Stimulated activated CD8-positive, alpha-beta memory T cell treated with anti-CD3 and anti-CD28 coated beads, Interleukin-15, amount 100 ng/mL, for 48 hours (primary cell): ENCODE measurements at regions not wholly inside any gene's neighbourhood (a gene's known extent, or its start where the extent isn't known, plus 50 kb on each side); places are given as distances from the start of the nearest gene placed in this dataset.
A peak's percentile ranks its signal among the peaks of the same experiment; 100 is the strongest.
"Not testable (repeated sequence)": the region's sequence is repeated elsewhere in the genome, so short reads cannot be mapped to it uniquely, and the experiment has no call there.

Experiments used
- DNase-seq, 2 donors: peaks; one replicate each; pipeline ENCODE4 v3.0.0-alpha.2; 2020; ENCODE audit warnings: low read depth in 2 of 2

GRCh38 chr10:26621243-26621888, 76.1 kb upstream of the PDSS1 start:
- no peak for DNase-seq

GRCh38 chr10:26621889-26622711, 75.4 kb upstream of the PDSS1 start:
- peak; percentile 3 to 14 for DNase-seq

- no peak for DNase-seq
These were observed 74.6 kb upstream of the PDSS1 start for GRCh38 chr10:26622891-26623290.

DNA sequence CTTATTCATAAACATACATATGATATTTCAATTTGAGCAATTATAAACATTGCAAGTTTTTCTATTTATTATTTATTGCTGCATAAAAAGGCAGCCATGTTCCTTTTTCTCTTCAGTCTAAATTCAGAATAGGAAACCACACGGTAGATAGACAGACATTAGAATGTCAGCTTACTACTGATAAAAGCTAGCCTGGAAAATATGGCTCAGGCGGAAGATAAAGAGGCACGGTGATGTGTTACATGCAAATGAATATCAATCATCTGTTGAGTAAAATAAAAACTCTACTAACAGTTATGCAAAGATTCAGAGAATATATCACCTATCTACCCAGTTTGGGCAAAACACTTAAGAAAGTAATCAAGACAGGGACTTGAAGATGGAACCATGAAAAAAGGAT, 73.5 kb upstream of the PDSS1 start:
- no peak for DNase-seq

- DNase-seq = no peak
These were observed 71.4 kb upstream of the PDSS1 start for GRCh38 chr10:26626066-26626465.

DNA sequence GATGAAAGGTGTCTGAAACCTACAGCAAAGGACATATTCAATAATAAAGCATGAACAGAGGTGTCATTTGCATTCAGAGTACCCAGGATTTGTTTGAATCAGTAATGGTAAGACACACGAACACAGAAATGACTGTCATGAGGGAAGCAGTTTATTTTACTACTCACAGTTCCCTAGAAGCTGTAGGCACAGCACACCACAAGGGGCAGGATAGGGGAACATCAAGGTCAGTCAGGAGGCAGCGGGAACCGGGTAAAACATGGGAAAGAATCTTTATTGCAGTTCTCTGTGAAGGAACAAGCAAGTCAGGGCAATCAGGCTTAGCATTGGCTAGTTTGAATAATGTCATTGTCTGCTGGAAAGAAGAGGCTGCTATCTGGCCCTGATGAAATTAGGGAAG, 70.2 kb upstream of the PDSS1 start:
- no peak for DNase-seq

DNA sequence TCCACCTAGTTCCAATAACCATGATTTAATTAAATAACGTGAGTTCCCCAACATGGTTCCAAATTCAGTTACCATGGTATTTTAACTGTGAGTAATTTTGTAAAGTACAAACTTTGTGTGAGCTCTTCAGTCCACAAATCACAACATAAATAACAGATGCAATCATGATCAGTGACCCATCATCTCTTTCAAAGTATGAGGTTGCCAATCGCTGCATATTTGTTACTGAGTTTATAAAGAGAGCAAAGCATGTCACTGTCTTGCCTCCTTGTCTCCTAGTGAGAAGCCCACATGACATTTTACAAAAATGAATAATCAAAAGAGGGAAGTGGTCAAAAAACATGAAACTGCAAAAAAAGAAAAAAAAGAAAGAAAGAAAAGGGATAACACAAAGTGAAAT, 69.1 kb upstream of the PDSS1 start:
- DNase-seq = no peak

DNA sequence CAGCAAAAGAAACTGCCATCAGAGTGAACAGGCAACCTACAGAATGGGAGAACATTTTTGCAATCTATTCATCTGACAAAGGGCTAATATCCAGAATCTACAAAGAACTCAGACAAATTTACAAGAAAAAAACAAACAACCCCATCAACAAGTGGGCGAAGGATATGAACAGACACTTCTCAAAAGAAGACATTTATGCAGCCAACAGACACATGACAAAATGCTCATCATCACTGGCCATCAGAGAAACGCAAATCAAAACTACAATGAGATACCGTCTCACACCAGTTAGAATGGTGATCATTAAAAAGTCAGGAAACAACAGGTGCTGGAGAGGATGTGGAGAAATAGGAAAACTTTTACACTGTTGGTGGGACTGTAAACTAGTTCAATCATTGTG, 65.3 kb upstream of the PDSS1 start:
- not testable (repeated sequence) for DNase-seq

DNA sequence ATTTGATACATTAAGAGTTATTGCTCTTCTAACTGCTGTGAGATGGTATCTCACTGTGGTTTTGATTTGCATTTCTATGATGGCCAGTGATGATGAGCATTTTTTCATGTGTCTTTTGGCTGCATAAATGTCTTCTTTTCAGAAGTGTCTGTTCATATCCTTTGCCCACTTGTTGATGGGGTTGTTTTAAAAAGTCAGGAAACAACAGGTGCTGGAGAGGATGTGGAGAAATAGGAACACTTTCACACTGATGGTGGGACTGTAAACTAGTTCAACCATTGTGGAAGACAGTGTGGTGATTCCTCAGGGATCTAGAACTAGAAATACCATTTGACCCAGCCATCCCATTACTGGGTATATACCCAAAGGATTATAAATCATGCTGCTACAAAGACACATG, 63.4 kb upstream of the PDSS1 start:
- DNase-seq = not testable (repeated sequence)

GRCh38 chr10:26637521-26638275, 59.8 kb upstream of the PDSS1 start:
- no peak for DNase-seq

- no peak for DNase-seq
These were observed 57.1 kb upstream of the PDSS1 start for GRCh38 chr10:26640391-26640790.

- no peak for DNase-seq
These were observed 54.4 kb upstream of the PDSS1 start for GRCh38 chr10:26642896-26643653.

DNA sequence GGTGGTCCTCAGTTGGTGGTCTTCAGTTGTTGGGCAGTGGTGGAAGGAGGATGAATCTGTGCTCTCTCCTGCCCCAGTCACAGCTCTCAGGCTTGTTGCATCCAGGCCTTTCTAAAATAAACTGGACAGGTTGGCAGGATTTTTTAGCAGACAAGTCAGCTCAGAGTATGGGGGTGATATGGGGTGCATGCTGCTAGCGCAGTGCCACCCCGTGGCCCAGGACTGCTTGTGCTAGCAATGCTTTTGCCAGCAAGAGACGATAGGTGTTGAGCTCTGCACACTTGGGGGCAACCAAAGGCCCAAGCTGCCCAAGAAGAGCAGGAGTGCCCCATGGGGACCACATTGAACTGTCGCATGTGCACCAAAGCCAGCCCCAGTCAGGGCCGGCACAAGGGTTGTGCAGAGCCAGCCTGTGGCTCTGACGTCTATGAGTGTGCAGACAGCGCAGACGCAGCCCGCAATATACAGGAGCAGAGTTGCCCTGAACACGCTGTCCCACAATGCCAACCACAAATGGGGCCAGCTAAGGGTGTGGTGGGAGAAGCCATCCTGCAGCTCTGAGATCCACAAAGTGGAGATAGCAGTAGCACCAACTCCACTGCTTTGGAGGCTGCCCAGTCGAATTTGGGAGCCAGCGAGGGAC, 49.8 kb upstream of the PDSS1 start:
- DNase-seq = no peak
